GM23338 (cell line): ENCODE measurements at regions not wholly inside any gene's neighbourhood (a gene's known extent, or its start where the extent isn't known, plus 50 kb on each side); places are given as distances from the start of the nearest gene placed in this dataset.

Source experiments
- ATAC-seq: fragments of 200-7000 bp; cut with Tn5 transposase; 3 replicates; pipeline ENCODE4 v1.9.1; 2020
- DNase-seq: peaks from one replicate; pipeline ENCODE4 v3.0.0-alpha.2; 2015; ENCODE audit warnings: low spot score
- H2AFZ ChIP-seq: fragments of 200-600 bp; sonication (generic); 2 replicates; pipeline ENCODE4 v1.8.0; 2016; ENCODE audit warnings: antibody characterized with exemption, mild to moderate bottlenecking, moderate library complexity
- H3F3A ChIP-seq: fragments of 200-600 bp; sonication (generic); replicated peaks from 2 replicates; pipeline ENCODE4 v1.8.0; 2017; ENCODE audit warnings: antibody characterized with exemption, mixed run types, low read depth
- H3K27ac ChIP-seq: fragments of 200-600 bp; sonication (generic); 2 replicates; pipeline ENCODE4 v1.6.1; 2016; ENCODE audit warnings: low read depth
- H3K27me3 ChIP-seq: fragments of 200-600 bp; sonication (generic); 2 replicates; pipeline ENCODE4 v1.8.0; 2016; ENCODE audit warnings: mild to moderate bottlenecking, mixed run types, moderate library complexity; ENCODE audit not compliant: insufficient read depth
- H3K36me3 ChIP-seq: fragments of 200-600 bp; sonication (generic); 2 replicates; pipeline ENCODE4 v1.8.0; 2016; ENCODE audit warnings: mild to moderate bottlenecking; ENCODE audit not compliant: insufficient read depth
- H3K4me1 ChIP-seq: fragments of 200-600 bp; sonication (generic); 2 replicates; pipeline ENCODE4 v1.8.0; 2016; ENCODE audit warnings: mild to moderate bottlenecking, moderate library complexity; ENCODE audit not compliant: insufficient read depth
- H3K4me2 ChIP-seq: fragments of 200-600 bp; sonication (generic); 2 replicates; pipeline ENCODE4 v1.7.1; 2017; ENCODE audit warnings: mixed run types
- H3K4me3 ChIP-seq: fragments of 200-600 bp; sonication (generic); 2 replicates; pipeline ENCODE4 v1.6.1; 2016; ENCODE audit warnings: mixed run types
- H3K79me2 ChIP-seq: fragments of 200-600 bp; sonication (generic); replicated peaks from 2 replicates; pipeline ENCODE4 v1.8.0; 2017; ENCODE audit warnings: mild to moderate bottlenecking; ENCODE audit not compliant: insufficient read depth
- H3K9me2 ChIP-seq: fragments of 200-600 bp; sonication (generic); 2 replicates; pipeline ENCODE4 v1.8.0; 2017; ENCODE audit not compliant: insufficient read depth
- H4K20me1 ChIP-seq: fragments of 200-600 bp; sonication (generic); replicated peaks from 2 replicates; pipeline ENCODE4 v1.8.0; 2017; ENCODE audit warnings: mild to moderate bottlenecking; ENCODE audit not compliant: insufficient read depth
- H3K27ac Mint-ChIP-seq: 2 replicates; pipeline ENCODE4 v1.8.0; 2020; ENCODE audit warnings: inconsistent platforms, mild to moderate bottlenecking, moderate library complexity, mixed read lengths
- H3K27me3 Mint-ChIP-seq: 3 replicates; pipeline ENCODE4 v1.8.0; 2022; ENCODE audit warnings: low read depth, mild to moderate bottlenecking, moderate library complexity, mixed read lengths, inconsistent platforms; ENCODE audit not compliant: insufficient read depth, poor library complexity
- H3K36me3 Mint-ChIP-seq: 3 replicates; pipeline ENCODE4 v1.8.0; 2021; ENCODE audit warnings: low read depth, mild to moderate bottlenecking, inconsistent platforms, moderate library complexity, mixed read lengths
- H3K4me1 Mint-ChIP-seq: 3 replicates; pipeline ENCODE4 v1.8.0; 2020; ENCODE audit warnings: mild to moderate bottlenecking, inconsistent platforms, mixed read lengths
- H3K4me3 Mint-ChIP-seq: 3 replicates; pipeline ENCODE4 v1.8.0; 2021; ENCODE audit warnings: moderate library complexity, mild to moderate bottlenecking, inconsistent platforms, mixed read lengths
- H3K9me3 Mint-ChIP-seq: 3 replicates; pipeline ENCODE4 v1.8.0; 2020; ENCODE audit warnings: moderate library complexity, mild to moderate bottlenecking, inconsistent platforms, mixed read lengths
- EZH2 ChIP-seq: fragments of 200-600 bp; sonication (generic); IDR thresholded peaks from one replicate; pipeline ENCODE4 v1.8.0; 2017; ENCODE audit warnings: antibody characterized with exemption, mild to moderate bottlenecking, low read depth; ENCODE audit not compliant: unreplicated experiment
- JUNB ChIP-seq: IDR thresholded peaks from one replicate; pipeline ENCODE4 v1.6.1; 2016; ENCODE audit warnings: antibody characterized with exemption; ENCODE audit not compliant: unreplicated experiment
- ZNF331 ChIP-seq: fragments of 250-450 bp; sonication (Bioruptor Pico); IDR thresholded peaks from 2 replicates; pipeline ENCODE4 v1.5.0; 2020; ENCODE audit warnings: low read depth, mild to moderate bottlenecking, moderate library complexity
- TF ChIP-seq, protein P1 (sequence below): fragments of 250-450 bp; sonication (Bioruptor Pico); IDR thresholded peaks from 2 replicates; pipeline ENCODE4 v1.5.0; 2020; ENCODE audit warnings: mild to moderate bottlenecking, moderate library complexity
- TF ChIP-seq, protein P2 (sequence below): IDR thresholded peaks from one replicate; pipeline ENCODE4 v1.6.1; 2018; ENCODE audit warnings: antibody characterized with exemption; ENCODE audit not compliant: unreplicated experiment

GRCh38 chr2:8015848-8016600 lies 665.8 kb upstream of the ID2 start:
- H3K36me3 Mint-ChIP-seq = peaks cover 3% of the 10 kb centered on the region; the same call in 2 of the 3 replicates
- Histone ChIP-seq H3K4me1 (no peaks in the 10 kb centered on the region), H3K27ac (no peak overlapping the region)

DNA sequence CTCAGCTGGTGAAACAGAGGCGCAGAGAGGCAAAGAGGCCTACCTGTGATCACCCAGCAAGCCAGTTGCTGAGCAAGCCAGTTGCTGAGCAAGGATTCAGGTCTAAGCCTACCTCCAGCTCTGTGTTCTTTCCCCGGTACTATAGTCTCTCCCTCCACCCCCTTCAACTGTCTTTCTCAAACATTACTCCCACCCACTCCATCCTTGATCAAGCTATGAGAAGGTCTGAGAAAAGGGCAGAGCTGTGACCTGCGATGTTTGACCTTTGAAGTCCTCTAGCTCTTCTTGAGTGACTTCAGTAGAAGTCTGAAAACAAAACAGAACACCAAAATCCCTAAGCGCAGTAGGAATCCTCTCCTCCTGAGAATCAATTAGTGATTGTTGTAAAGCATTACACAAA lies 665.2 kb upstream of the ID2 start:
- DNase-seq = no peak
- peaks cover 3% of the 10 kb centered on the region; the same call in 2 of the 3 replicates for H3K36me3 Mint-ChIP-seq
- no peaks in the 10 kb centered on the region for H3K27me3 ChIP-seq
- peaks cover 27% of the 10 kb centered on the region for H3K9me2 ChIP-seq
- no peak overlapping the region for H3K27ac ChIP-seq
- peak overlapping the region; percentile 81 for H2AFZ ChIP-seq
- peaks cover 7% of the 10 kb centered on the region for H3K27me3 Mint-ChIP-seq
- TF ChIP-seq, protein P1, sequence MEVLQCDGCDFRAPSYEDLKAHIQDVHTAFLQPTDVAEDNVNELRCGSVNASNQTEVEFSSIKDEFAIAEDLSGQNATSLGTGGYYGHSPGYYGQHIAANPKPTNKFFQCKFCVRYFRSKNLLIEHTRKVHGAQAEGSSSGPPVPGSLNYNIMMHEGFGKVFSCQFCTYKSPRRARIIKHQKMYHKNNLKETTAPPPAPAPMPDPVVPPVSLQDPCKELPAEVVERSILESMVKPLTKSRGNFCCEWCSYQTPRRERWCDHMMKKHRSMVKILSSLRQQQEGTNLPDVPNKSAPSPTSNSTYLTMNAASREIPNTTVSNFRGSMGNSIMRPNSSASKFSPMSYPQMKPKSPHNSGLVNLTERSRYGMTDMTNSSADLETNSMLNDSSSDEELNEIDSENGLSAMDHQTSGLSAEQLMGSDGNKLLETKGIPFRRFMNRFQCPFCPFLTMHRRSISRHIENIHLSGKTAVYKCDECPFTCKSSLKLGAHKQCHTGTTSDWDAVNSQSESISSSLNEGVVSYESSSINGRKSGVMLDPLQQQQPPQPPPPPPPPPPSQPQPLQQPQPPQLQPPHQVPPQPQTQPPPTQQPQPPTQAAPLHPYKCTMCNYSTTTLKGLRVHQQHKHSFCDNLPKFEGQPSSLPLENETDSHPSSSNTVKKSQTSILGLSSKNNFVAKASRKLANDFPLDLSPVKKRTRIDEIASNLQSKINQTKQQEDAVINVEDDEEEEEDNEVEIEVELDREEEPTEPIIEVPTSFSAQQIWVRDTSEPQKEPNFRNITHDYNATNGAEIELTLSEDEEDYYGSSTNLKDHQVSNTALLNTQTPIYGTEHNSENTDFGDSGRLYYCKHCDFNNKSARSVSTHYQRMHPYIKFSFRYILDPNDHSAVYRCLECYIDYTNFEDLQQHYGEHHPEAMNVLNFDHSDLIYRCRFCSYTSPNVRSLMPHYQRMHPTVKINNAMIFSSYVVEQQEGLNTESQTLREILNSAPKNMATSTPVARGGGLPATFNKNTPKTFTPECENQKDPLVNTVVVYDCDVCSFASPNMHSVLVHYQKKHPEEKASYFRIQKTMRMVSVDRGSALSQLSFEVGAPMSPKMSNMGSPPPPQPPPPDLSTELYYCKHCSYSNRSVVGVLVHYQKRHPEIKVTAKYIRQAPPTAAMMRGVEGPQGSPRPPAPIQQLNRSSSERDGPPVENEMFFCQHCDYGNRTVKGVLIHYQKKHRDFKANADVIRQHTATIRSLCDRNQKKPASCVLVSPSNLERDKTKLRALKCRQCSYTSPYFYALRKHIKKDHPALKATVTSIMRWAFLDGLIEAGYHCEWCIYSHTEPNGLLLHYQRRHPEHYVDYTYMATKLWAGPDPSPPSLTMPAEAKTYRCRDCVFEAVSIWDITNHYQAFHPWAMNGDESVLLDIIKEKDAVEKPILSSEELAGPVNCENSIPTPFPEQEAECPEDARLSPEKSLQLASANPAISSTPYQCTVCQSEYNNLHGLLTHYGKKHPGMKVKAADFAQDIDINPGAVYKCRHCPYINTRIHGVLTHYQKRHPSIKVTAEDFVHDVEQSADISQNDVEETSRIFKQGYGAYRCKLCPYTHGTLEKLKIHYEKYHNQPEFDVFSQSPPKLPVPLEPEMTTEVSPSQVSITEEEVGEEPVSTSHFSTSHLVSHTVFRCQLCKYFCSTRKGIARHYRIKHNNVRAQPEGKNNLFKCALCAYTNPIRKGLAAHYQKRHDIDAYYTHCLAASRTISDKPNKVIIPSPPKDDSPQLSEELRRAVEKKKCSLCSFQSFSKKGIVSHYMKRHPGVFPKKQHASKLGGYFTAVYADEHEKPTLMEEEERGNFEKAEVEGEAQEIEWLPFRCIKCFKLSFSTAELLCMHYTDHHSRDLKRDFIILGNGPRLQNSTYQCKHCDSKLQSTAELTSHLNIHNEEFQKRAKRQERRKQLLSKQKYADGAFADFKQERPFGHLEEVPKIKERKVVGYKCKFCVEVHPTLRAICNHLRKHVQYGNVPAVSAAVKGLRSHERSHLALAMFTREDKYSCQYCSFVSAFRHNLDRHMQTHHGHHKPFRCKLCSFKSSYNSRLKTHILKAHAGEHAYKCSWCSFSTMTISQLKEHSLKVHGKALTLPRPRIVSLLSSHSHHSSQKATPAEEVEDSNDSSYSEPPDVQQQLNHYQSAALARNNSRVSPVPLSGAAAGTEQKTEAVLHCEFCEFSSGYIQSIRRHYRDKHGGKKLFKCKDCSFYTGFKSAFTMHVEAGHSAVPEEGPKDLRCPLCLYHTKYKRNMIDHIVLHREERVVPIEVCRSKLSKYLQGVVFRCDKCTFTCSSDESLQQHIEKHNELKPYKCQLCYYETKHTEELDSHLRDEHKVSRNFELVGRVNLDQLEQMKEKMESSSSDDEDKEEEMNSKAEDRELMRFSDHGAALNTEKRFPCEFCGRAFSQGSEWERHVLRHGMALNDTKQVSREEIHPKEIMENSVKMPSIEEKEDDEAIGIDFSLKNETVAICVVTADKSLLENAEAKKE (CRISPR knock-in tag) = no peak
- no peak for ATAC-seq
- H3K4me1 ChIP-seq = no peaks in the 10 kb centered on the region
- no peaks in the 10 kb centered on the region for H3K79me2 ChIP-seq
- no peaks in the 10 kb centered on the region for H4K20me1 ChIP-seq
- no peaks in the 10 kb centered on the region for H3K36me3 ChIP-seq
- no peaks in the 10 kb centered on the region for H3K9me3 Mint-ChIP-seq
- H3K4me2 ChIP-seq = no peak overlapping the region
- no peak overlapping the region for H3K4me3 Mint-ChIP-seq
- no peaks in the 10 kb centered on the region for H3K4me1 Mint-ChIP-seq
- H3K4me3 ChIP-seq = no peak overlapping the region
- H3F3A ChIP-seq = no peaks in the 10 kb centered on the region
- H3K27ac Mint-ChIP-seq = no peak overlapping the region

More at GRCh38 chr2:8015848-8016600, 665.8 kb upstream of the ID2 start:
- H3K4me2 ChIP-seq = no peak overlapping the region
- no peak overlapping the region for H3K4me3 ChIP-seq
- peaks cover 30% of the 10 kb centered on the region for H3K9me2 ChIP-seq
- H2AFZ ChIP-seq = peak overlapping the region; percentile 81
- no peak for ATAC-seq
- no peak for TF ChIP-seq ZNF331 (CRISPR knock-in tag)
- no peak for TF ChIP-seq EZH2
- TF ChIP-seq, protein P2, sequence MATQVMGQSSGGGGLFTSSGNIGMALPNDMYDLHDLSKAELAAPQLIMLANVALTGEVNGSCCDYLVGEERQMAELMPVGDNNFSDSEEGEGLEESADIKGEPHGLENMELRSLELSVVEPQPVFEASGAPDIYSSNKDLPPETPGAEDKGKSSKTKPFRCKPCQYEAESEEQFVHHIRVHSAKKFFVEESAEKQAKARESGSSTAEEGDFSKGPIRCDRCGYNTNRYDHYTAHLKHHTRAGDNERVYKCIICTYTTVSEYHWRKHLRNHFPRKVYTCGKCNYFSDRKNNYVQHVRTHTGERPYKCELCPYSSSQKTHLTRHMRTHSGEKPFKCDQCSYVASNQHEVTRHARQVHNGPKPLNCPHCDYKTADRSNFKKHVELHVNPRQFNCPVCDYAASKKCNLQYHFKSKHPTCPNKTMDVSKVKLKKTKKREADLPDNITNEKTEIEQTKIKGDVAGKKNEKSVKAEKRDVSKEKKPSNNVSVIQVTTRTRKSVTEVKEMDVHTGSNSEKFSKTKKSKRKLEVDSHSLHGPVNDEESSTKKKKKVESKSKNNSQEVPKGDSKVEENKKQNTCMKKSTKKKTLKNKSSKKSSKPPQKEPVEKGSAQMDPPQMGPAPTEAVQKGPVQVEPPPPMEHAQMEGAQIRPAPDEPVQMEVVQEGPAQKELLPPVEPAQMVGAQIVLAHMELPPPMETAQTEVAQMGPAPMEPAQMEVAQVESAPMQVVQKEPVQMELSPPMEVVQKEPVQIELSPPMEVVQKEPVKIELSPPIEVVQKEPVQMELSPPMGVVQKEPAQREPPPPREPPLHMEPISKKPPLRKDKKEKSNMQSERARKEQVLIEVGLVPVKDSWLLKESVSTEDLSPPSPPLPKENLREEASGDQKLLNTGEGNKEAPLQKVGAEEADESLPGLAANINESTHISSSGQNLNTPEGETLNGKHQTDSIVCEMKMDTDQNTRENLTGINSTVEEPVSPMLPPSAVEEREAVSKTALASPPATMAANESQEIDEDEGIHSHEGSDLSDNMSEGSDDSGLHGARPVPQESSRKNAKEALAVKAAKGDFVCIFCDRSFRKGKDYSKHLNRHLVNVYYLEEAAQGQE = no peak
- TF ChIP-seq JUNB = no peak
- Mint-ChIP-seq H3K27me3 (peaks cover 7% of the 10 kb centered on the region), H3K4me3 (no peak overlapping the region), H3K9me3 (no peaks in the 10 kb centered on the region), H3K4me1 (no peaks in the 10 kb centered on the region), H3K27ac (no peak overlapping the region)
- no peaks in the 10 kb centered on the region for H3K79me2 ChIP-seq
- no peaks in the 10 kb centered on the region for H3K36me3 ChIP-seq
- H3K27me3 ChIP-seq = no peaks in the 10 kb centered on the region
- no peaks in the 10 kb centered on the region for H4K20me1 ChIP-seq
- no peaks in the 10 kb centered on the region for H3F3A ChIP-seq
- no peak for DNase-seq
